GM13976 (cell line): ENCODE measurements at regions not wholly inside any gene's neighbourhood (a gene's known extent, or its start where the extent isn't known, plus 50 kb on each side); places are given as distances from the start of the nearest gene placed in this dataset.

Experiments
- DNase-seq: peaks from one replicate; pipeline ENCODE4 v3.0.0; 2012; ENCODE audit warnings: low spot score
- CTCF ChIP-seq: IDR thresholded peaks from 2 replicates; pipeline ENCODE4 v1.5.1; 2012; ENCODE audit warnings: borderline replicate concordance, mild to moderate bottlenecking; ENCODE audit not compliant: insufficient read depth; ENCODE audit errors: extremely low read depth, missing control alignments, control extremely low read depth
- in situ Hi-C: fragments of 300-500 bp; cut with MboI; formaldehyde crosslinking; loops from one replicate; pipeline ENCODE4 v1.12.0; 2022; ENCODE audit warnings: low sequenced_read_pairs, mixed read lengths, inconsistent platforms; ENCODE audit not compliant: unreplicated experiment

DNA sequence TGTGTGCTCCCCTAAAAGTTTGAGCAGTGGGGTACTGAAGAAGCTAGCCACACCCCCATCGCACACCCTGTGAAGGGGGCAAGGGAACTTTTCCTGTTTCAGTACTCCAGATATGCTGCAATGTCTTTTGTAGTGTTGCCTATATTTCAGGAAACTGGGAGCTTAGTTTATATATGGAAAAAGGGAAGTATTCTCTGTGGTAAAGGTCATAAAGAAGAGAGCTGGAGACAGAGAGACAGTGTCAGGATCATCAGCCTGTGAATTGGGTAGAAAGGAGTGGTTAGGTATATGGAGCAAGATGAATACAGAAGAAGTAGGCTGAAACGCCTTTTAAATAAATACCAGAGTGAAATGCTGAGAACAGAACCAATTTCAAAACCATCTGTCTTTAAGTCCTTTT is 82.2 kb upstream of the C9orf72 start:
- TF ChIP-seq CTCF = no peak
- in situ Hi-C loops = no loop called here
- DNase-seq = no peak

DNA sequence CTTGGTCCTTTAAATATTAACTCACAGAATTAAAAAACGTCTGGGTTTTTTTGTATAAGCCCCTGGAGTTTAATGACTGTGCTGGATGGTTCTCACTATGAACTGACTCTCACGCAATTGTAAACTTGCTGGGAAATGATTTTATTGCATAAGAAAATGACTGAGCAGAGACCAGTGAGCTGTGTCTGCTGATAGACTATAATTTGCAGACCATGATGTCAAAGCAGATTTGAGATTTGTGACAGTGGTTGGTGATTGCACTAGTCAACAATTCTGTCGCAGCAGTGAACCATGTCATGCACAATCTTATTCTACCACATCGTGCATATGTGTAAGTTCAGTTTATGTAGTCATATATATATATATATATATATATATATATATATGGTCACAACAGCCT is 85.7 kb upstream of the C9orf72 start:
- DNase-seq = no peak
- in situ Hi-C loops = no loop called here
- TF ChIP-seq CTCF = no peak

- no peak for DNase-seq
- in situ Hi-C loops = no loop called here
- TF ChIP-seq CTCF = no peak
Observed at GRCh38 chr9:27659571-27659970, 86.3 kb upstream of the C9orf72 start.

GRCh38 chr9:27660148-27660547 is 86.9 kb upstream of the C9orf72 start:
- TF ChIP-seq CTCF = no peak
- in situ Hi-C loops = no loop called here
- DNase-seq = no peak

GRCh38 chr9:27663526-27663925 is 90.2 kb upstream of the C9orf72 start:
- DNase-seq = no peak
- in situ Hi-C loops = no loop called here
- no peak for TF ChIP-seq CTCF

GRCh38 chr9:27664121-27664779 is 91.0 kb upstream of the C9orf72 start:
- in situ Hi-C loops = no loop called here
- TF ChIP-seq CTCF = no peak
- DNase-seq = no peak
